HG03175 (cell line): ENCODE measurements at regions not wholly inside any gene's neighbourhood (a gene's known extent, or its start where the extent isn't known, plus 50 kb on each side); places are given as distances from the start of the nearest gene placed in this dataset.

Source experiments
- ATAC-seq: cut with Tn5 transposase; IDR thresholded peaks from one replicate; pipeline ENCODE4 v1.9.1; 2021; ENCODE audit warnings: mild to moderate bottlenecking, moderate library complexity; ENCODE audit not compliant: unreplicated experiment

DNA sequence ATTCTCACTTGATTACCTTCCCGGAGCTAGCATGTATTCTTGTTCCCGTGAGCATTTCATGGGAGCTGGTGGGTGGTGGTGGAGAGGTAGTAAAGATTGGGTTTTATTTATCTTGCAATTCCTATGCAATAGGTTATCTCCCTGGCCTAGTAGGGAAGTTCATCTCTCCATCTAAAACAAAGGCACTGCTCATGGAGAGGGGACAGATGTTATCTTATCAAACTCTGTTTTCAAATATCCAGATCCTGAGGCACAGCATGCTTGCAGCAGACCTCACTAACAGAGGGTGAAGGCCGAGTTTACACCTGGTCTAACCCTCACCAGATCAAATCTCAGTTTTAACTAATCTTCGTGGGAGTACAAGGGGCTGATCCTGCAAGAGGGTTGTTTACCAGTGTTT, 98.9 kb downstream of the CYRIA start:
- no peak for ATAC-seq

DNA sequence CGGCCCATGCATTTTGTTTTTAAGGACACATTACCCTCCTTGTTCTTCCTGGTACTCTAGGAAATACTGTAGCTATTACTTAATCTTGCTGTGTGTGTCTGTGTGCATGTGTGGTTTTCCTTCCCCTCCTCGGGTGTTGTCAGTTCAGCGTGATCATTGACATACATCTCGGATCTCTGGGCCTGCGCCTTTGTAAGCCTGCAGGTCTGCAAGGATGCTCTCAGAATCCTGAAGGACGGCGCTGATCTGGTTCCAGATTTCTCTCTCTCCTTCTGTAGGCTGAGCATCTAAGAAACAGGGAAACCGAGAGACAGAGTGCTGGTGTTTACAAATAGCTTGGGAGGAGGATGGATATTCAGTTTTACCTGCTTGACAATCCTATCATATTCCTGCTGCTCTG, 100.2 kb downstream of the CYRIA start:
- ATAC-seq = no peak

DNA sequence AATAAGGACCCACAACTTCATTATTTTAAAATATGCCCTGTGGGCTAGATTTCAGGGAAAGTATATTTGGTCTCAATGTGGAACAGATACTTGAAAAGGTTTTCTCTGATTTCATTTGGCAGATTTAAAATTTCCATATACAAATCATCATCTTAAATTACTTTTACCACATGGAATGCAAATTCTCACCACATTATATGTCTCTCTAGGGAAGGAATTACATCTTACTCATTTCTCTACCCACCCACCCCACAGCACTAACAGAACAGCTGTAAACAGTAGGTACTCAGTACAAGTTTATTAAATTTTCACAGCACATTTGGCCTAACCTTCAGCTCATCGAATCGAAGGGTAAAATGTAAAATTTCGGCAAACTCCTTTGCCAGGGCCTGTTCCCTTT, 104.0 kb downstream of the CYRIA start:
- ATAC-seq = no peak

DNA sequence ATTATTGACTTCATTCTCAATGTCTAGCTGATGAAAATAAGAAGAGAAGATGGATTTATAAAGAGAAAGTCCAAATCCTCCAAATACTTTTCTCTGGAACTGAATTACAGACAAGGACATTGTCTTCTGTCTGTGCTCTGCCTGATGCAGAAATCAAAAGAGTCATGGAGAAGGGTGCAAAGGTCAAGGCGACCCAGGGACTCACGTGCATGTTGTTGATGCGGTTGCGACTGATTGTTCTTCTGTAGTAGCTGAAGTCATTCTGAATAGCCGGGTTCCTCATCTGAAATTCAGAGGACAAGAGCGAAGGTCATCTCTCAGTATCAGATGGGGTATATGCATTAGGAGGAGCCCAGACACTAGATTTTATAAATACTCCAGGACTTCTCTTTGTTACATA, 104.4 kb downstream of the CYRIA start:
- no peak for ATAC-seq

DNA sequence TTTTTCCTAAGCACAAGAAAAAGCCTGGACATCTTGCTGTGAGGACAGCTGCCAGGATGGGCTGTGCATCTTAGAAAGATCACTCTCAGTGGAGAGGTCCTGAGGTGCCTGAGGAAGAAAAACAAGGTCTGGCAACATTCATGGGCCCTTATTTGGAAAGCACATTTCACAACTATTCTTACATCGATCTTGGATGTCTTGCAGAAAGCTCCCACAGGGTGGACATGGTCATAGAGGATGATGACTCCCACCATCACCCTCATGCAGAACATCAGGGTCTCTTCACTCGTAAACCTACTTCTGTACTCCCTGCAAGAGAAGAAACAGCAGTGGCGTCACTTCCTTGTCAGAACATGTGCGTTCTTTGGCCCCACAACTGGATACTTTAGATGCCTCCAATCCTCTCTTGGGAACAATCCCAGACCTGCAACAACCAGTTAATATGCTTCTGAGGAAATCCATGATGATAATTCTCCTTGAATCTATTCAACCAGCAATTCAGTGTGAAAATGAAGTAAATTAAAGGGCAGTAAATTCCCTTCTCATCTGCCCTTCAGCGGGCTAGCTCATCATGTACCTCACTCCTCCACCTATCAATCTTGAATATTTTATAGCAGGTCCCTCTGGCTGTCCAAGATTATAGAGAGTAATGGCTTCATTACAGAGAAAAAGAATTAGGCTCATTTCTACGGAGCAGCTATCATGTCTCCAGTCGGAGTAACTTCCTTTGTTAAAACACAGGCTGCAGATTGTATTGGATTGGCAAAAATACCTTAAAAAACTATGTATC, 106.2 kb downstream of the CYRIA start:
- ATAC-seq = no peak

DNA sequence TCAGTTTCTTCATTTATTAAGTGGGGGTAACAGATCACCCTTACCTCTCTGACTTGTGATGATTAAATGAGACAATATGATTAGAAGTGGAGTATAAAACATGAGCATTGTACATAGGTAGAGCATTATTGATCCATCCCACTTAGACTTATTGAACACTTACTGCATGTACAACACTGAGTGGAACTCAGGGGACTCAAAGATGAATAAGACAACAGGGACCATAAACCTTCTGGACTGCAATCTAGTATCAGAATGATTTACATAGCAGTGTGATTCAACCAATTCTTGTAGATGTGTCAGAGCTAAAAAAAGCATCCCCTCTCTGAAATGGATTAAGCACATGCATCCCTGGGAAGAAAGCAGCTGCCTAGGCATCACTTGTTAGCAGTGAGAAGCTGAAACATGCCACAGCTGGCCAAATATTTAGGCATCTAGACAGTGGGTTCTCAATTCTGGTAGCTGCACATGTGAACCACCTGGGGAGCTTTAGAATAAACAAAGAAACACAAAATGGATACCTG, 111.5 kb downstream of the CYRIA start:
- ATAC-seq = no peak

DNA sequence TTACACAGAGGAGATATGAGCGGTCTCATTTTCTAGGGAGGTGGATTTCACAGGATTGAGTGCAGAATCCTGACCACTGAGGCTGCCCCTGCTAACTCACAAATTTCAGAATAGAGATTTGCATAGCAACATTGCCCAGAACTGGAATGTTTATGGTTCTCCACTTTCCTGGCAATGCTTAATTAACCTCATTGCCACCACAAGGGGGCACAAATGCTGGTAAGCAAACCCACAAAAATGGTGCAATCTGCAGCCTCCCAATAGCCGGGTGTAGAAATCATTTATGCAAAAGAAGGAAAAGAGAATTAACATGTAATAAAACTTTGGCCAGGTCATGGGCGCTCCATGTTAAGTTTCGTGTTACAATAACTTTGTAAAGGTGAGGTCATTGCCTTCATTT, 112.4 kb downstream of the CYRIA start:
- no peak for ATAC-seq

DNA sequence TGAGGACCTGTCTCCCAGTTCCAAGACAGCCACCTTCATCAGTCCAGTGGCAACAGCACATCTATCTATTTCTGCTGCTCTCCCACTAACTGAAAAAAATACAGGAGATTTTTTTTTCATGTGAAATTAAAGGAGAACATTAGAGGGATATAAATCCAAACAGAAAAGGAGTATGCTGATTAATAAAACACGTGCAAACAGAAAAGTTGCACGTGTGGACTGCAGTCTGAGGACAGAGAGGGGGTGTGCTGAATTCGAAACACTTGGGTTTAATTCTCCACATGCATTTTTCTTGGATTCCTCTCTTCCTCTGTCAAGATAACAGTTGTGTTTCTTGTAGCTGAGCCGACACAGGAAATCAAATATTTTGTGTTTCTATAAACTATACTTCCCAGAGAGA, 113.4 kb downstream of the CYRIA start:
- no peak for ATAC-seq

DNA sequence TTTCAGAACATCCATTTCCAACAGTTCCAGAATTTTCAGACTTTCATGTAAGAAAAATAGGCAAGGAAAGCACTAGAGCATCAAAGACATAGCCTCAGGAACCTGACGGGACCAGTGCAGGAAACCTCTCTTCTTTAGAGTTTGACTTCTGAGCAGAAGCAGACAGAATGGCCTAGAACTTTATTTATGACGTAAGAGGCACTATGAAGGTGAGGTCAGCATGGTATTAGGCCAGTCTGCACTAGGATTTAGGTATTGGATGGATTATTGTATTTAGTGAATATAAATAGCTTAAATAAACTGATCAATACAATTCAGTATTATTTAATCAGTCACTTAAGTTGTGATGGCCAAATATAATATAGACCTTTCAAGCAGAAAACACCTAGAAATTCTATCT, 117.6 kb downstream of the CYRIA start:
- no peak for ATAC-seq

DNA sequence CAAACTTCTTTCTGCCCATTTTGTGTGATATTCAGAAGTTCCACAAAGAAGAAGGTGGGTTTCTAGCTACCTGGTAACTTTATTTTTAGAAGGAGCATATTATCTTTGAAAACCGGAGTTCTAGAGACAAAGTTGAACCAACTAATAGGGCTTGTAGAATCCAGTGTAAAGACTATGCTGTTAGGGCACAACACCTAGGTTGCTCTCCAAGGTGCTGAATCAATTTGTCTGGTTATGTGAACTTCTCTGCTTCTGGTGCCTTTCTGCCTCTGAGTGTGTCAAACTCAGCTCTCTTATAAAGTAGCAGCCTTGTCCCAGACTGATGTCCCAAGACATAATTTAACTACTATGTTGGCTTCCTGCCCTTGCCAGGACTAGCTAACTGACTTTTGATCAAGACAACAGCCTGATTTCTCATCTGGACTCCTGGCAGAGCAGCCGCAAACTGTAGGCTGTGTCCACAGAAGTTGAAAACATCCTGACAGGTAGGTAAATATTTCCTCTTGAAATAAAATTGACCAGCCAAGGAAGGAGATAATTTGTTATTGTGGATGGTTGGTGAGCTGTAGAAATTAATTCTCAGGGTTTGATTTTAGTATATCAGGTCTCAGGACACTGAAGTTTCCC, 119.4 kb downstream of the CYRIA start:
- ATAC-seq = no peak

DNA sequence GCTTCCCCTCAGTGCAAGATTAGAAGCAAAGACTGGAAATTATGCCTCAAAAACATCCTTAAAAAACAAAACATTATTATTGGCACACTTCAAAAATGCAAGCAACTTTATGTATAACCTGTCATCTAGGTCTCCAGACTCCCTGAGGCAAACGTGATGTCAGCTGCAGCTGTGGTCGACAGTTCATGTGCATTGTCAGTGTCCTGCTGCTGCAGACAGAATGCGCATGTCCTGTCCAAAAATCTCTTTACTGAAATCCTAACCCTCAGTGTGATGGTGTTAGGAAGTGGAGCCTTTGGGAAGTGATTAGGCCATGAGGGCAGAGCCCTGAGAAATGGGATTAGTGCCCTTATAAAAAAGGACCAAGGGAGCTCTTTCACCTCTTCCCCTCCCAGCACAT, 126.9 kb downstream of the CYRIA start:
- no peak for ATAC-seq

DNA sequence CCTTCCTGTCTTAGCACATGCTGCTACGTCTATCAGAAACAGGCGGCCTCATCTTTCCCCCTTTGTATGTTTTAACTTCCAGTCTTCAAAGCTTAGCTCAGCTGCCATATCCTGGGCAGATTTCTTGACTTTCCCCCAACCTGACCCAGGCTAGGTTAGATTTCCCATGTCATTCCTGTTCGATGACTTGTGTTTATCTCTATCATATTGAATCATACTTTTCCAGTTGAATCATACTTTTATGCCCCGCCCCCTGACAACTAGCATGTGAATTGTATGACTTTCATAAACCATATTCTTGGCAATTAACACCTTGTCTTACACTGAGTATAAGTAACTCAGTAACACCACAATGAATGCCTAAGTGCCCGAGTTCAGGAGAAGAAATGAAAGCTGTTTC, 128.3 kb downstream of the CYRIA start:
- ATAC-seq = no peak

DNA sequence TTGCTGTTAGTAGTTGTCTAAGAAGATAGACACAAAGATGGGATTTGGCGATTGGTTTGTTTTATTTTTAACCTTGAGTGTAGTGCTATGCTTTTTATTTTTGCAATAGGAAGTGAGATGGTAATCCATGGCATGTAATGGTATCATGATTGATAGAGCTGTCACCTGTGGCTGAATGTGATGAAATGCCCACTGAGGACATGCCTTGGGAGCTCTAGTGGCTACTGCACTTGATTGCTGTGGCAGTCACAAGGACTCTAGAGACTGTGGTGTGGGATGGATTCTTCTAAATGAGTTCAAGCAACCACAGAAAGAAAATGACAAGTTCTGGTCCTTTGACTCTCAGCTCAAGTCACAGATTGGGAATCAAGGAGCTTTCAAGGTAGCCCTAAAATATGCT, 139.4 kb downstream of the CYRIA start:
- no peak for ATAC-seq

DNA sequence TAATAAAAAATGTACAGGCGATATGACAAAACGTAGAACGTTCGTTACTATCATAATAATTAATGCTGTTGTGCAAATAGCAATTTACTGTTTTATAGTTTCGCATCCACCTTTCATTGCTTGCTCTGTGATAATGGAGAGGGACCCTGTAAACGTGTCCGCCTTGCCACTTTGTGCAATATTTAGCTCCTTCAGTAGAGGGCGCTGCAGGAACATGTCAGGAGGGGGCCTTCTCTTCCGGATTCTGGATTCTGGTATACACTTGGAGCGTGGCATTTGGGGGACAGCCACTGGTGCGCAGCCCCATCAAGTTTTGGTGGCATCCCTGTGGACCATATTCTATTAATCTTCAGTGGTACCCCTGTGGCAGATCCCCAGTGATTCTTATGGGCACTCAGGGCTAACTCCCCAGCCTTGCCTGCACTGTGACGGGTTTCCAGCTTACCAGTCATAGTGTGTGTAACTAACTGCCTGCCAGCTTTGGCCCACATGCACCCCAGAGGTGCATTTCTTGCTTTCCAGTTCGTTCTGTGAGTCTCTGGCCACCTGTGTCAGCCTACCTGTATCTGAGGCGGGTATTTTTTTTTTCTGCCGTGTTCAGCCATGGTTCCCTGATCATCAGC, 140.3 kb downstream of the CYRIA start:
- no peak for ATAC-seq

DNA sequence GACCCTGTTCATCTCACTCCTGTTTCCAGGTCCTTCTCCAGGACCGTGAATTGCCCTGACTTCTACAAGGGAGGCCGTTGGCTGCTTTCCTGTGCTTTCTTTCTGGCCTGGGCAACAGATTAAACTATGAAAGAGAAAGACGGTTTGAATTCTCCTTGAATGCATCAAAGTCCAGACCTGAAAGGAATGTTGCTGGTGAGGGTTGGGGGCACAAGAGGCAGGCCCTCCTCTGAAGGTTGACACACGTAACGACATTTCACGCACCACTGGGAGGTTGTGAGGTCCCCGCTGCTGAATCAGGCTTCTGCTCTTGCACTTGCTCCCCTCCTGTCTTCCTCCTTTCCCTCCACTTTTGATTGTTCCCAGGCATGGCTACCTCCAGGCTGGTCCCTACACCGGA, 141.9 kb downstream of the CYRIA start:
- ATAC-seq = no peak

DNA sequence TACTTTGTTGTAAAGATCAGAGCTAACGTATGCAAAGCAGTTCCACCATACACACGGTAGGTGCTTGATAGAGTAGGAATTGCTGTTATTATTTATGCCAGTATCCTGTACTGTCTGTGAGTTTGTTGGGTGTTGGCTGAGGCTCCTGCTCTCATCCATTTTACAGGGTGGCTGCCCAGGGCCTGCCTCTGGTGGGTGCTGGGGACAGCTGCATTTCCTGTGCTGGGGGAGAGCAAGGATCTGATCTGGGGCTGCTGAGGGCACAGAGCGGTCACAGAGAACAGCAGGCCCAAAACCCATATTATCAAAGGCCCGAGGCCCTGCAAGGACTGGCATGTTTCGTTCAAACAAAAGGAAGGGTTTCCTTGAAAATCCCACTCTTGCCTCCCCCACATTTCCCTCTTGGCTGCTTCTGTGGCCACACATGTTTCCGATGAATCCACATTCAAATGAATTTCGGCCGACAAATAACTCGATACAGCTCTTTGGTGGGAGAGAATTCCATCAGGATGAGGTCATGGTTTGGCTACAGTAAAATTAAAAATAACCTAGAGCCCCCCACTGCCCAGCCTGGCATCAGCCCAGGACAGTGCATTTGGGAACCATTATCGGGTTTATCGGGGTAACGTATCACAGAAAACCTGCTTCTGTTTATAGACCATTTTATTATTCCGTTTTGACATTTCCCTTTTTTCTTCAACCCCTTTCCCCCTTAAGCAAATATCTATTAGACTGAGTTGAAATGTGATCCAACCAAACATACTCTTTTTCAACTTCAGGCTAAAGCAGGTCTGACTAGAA, 143.4 kb downstream of the CYRIA start:
- no peak for ATAC-seq

DNA sequence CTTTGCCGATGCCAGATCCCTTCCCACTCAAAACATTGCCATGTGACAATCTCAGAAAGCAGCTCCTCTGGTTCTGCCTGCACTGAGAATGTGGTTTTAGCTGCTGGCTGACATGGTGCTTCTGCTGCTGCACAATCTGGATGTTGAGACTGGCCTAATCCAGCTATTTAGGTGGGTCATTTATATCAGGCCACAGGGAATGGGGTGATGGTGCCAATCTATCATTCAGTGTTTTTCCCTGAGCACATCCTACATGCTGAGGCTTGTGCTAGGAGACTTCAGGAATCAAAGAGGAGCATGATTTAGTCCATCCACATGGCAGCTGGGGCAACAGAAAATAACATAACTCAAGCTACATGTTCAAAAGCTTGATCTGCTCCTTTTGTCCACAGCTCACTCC, 144.7 kb downstream of the CYRIA start:
- ATAC-seq = no peak

DNA sequence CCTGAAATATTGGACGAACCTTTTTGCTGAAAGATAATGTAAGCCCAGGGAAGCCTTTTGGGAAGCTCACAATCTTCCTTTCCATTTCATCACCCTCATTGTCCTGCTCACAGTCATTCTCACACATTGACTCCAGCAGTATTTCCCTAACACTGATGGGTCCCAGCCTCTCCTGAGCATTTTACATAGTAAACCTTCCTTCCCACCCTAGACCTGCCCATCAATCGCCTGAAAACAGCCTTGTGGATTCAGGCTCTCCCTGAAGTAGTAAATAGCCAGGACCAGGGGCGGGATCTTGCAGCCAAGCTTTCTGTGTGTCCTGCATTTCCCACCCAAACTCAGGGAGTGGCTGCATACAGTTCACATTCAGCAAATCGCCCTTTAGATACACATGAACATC, 149.9 kb downstream of the CYRIA start:
- ATAC-seq = no peak

DNA sequence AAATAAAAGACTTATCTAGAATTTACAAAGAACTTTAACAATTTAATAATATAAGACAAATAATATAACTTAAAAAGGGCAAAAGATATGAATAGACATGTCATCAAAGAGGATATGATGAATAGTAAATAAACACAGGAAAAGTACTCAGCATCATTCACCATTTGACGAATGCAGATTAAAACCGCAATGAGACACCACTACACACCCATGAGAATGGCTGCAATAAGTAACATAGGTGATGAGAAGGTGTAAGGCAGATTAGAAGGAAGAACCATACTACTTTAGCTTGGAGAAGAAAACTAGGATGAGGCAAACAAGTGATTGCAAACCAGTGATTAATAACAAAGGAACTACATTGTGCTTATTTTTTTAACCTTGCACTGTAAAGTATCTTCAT, 152.0 kb downstream of the CYRIA start:
- no peak for ATAC-seq

DNA sequence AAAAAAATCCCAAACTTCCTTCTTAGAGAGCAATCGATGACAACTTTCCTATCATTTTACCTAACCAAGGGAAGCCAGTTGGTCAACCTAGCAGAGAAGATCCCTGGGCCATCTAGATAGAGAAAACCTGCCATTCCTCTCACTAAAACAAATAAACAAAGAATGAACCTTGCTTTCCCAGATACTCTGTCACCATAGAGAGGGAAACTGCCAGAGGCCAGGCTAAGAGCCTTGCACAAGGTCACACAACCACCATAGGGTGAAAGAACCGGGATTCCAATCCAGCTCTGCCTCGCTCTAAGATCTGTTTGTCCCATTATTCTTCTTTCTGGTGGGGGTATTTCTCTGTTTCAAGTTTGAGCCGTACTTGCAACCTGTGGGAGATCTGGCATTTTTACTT, 154.6 kb downstream of the CYRIA start:
- no peak for ATAC-seq

DNA sequence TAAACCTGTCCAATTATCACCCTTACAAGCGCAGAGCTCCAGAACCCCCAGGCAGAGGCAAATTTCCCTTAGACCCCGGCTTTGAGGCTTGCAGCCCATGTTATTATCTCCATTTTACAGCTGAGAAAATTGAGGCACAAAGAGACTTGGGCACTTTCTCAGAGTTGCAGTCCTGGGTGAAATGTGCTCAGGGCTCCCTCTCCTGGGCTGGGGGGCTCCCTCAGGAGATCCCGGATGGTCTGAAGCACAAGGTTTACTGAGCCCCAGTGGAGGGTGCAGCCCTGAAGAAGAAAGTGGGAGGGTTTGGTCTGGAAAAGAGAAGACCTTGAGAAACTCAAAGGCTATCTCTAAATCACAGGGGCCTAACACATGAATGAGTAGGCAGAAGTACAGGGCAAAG, 156.6 kb downstream of the CYRIA start:
- ATAC-seq = no peak
